Subcutaneous abdominal adipose tissue (tissue), 5 donors: ENCODE measurements at regions not wholly inside any gene's neighbourhood (a gene's known extent, or its start where the extent isn't known, plus 50 kb on each side); places are given as distances from the start of the nearest gene placed in this dataset.

Source experiments
- H3K27ac ChIP-seq: one replicate; pipeline ENCODE4 v1.7.0; 2013; ENCODE audit warnings: low read depth, mild to moderate bottlenecking, inconsistent platforms, low read length, moderate library complexity
- H3K27me3 ChIP-seq, 5 donors: one replicate each; pipeline ENCODE4 v1.7.0; 2013; ENCODE audit warnings: low read length in 5 of 5, inconsistent platforms in 1 of 5; ENCODE audit not compliant: control insufficient read depth in 5 of 5, insufficient read depth in 4 of 5
- H3K36me3 ChIP-seq, 5 donors: one replicate each; pipeline ENCODE4 v1.7.0; 2013; ENCODE audit warnings: low read length in 5 of 5; ENCODE audit not compliant: control insufficient read depth in 5 of 5, insufficient read depth in 5 of 5
- H3K4me1 ChIP-seq, 5 donors: one replicate each; pipeline ENCODE4 v1.7.0; 2013; ENCODE audit warnings: low read length in 5 of 5, mild to moderate bottlenecking in 3 of 5, moderate library complexity in 1 of 5; ENCODE audit not compliant: control insufficient read depth in 5 of 5, insufficient read depth in 5 of 5
- H3K4me3 ChIP-seq, 5 donors: one replicate each; pipeline ENCODE4 v1.7.0; 2013; ENCODE audit warnings: low read length in 5 of 5, low read depth in 1 of 5
- H3K9ac ChIP-seq, 5 donors: one replicate each; pipeline ENCODE4 v1.7.0; 2013; ENCODE audit warnings: low read length in 5 of 5, mild to moderate bottlenecking in 4 of 5, moderate library complexity in 3 of 5
- H3K9me3 ChIP-seq, 5 donors: one replicate each; pipeline ENCODE4 v1.7.0; 2013; ENCODE audit warnings: low read length in 5 of 5; ENCODE audit not compliant: control insufficient read depth in 5 of 5
- donor health status: healthy.
- donor health status: healthy.
- donor health status: healthy.
- donor health status: healthy.
- donor health status: healthy.

GRCh38 chr1:220976390-220976789, 97.1 kb downstream of the HLX start:
- Histone ChIP-seq H3K4me1 (no peaks in the 10 kb centered on the region), H3K27me3 (no peaks in the 10 kb centered on the region), H3K9me3 (no peaks in the 10 kb centered on the region), H3K4me3 (no peak overlapping the region), H3K9ac (no peak overlapping the region), H3K27ac (no peak overlapping the region), H3K36me3 (no peaks in the 10 kb centered on the region)

GRCh38 chr1:220979371-220979770, 100.1 kb downstream of the HLX start:
- Histone ChIP-seq H3K27ac (no peak overlapping the region), H3K4me3 (no peak overlapping the region), H3K9ac (no peak overlapping the region), H3K4me1 (no peaks in the 10 kb centered on the region), H3K27me3 (no peaks in the 10 kb centered on the region), H3K36me3 (no peaks in the 10 kb centered on the region), H3K9me3 (no peaks in the 10 kb centered on the region)

- no peak overlapping the region for H3K4me3 ChIP-seq
- H3K9ac ChIP-seq, result no peak overlapping the region
- H3K27me3 ChIP-seq, result no peaks in the 10 kb centered on the region
- no peaks in the 10 kb centered on the region for H3K36me3 ChIP-seq
- H3K27ac ChIP-seq, result no peak overlapping the region
- no peaks in the 10 kb centered on the region for H3K9me3 ChIP-seq
- no peaks in the 10 kb centered on the region for H3K4me1 ChIP-seq
Observed at GRCh38 chr1:220982686-220983085, 103.4 kb downstream of the HLX start.

- H3K27ac ChIP-seq, result no peak overlapping the region
- H3K9me3 ChIP-seq, result no peaks in the 10 kb centered on the region
- H3K27me3 ChIP-seq, result no peaks in the 10 kb centered on the region
- H3K4me3 ChIP-seq, result no peak overlapping the region
- no peaks in the 10 kb centered on the region for H3K4me1 ChIP-seq
- no peaks in the 10 kb centered on the region for H3K36me3 ChIP-seq
- H3K9ac ChIP-seq, result no peak overlapping the region
Observed at GRCh38 chr1:220983877-220984635, 104.8 kb downstream of the HLX start.

GRCh38 chr1:220990427-220991339, 111.4 kb downstream of the HLX start:
- Histone ChIP-seq H3K4me1 (peaks cover 0 to 12% (median 7%) of the 10 kb centered on the region in 5 donors), H3K27ac (no peak overlapping the region), H3K4me3 (no peak overlapping the region), H3K9ac (no peak overlapping the region), H3K9me3 (no peaks in the 10 kb centered on the region), H3K36me3 (no peaks in the 10 kb centered on the region), H3K27me3 (no peaks in the 10 kb centered on the region)

- Histone ChIP-seq H3K27me3 (no peaks in the 10 kb centered on the region), H3K9ac (no peak overlapping the region), H3K9me3 (no peaks in the 10 kb centered on the region), H3K27ac (no peak overlapping the region), H3K4me3 (no peak overlapping the region), H3K36me3 (no peaks in the 10 kb centered on the region), H3K4me1 (peaks cover 0 to 12% (median 7%) of the 10 kb centered on the region in 5 donors)
Observed at GRCh38 chr1:220991506-220991905, 112.3 kb downstream of the HLX start.

GRCh38 chr1:220991959-220992704, 112.9 kb downstream of the HLX start:
- Histone ChIP-seq H3K9me3 (no peaks in the 10 kb centered on the region), H3K27me3 (no peaks in the 10 kb centered on the region), H3K4me3 (peak overlapping the region in 4 of 5 donors; percentile 13 to 41 (median 34)), H3K4me1 (peaks cover 0 to 12% (median 7%) of the 10 kb centered on the region in 5 donors), H3K9ac (peak overlapping the region in 1 of 5 donors; percentile 28), H3K27ac (no peak overlapping the region), H3K36me3 (no peaks in the 10 kb centered on the region)

GRCh38 chr1:220992705-220993052, 113.4 kb downstream of the HLX start:
- Histone ChIP-seq H3K4me3 (peak overlapping the region in 1 of 5 donors; percentile 34), H3K36me3 (no peaks in the 10 kb centered on the region), H3K27me3 (no peaks in the 10 kb centered on the region), H3K9ac (no peak overlapping the region), H3K4me1 (peaks cover 0 to 12% (median 7%) of the 10 kb centered on the region in 5 donors), H3K9me3 (no peaks in the 10 kb centered on the region), H3K27ac (no peak overlapping the region)

GRCh38 chr1:220994671-220995070, 115.4 kb downstream of the HLX start:
- no peaks in the 10 kb centered on the region for H3K9me3 ChIP-seq
- H3K9ac ChIP-seq, result no peak overlapping the region
- H3K27me3 ChIP-seq, result no peaks in the 10 kb centered on the region
- no peak overlapping the region for H3K4me3 ChIP-seq
- peaks cover 0 to 16% (median 10%) of the 10 kb centered on the region in 5 donors for H3K4me1 ChIP-seq
- H3K36me3 ChIP-seq, result no peaks in the 10 kb centered on the region
- H3K27ac ChIP-seq, result no peak overlapping the region
